GM23338 (cell line): ENCODE measurements at regions not wholly inside any gene's neighbourhood (a gene's known extent, or its start where the extent isn't known, plus 50 kb on each side); places are given as distances from the start of the nearest gene placed in this dataset.

ENCODE experiments used
- ATAC-seq: fragments of 200-7000 bp; cut with Tn5 transposase; 3 replicates; pipeline ENCODE4 v1.9.1; 2020
- DNase-seq: peaks from one replicate; pipeline ENCODE4 v3.0.0-alpha.2; 2015; ENCODE audit warnings: low spot score
- H2AFZ ChIP-seq: fragments of 200-600 bp; sonication (generic); 2 replicates; pipeline ENCODE4 v1.8.0; 2016; ENCODE audit warnings: antibody characterized with exemption, mild to moderate bottlenecking, moderate library complexity
- H3F3A ChIP-seq: fragments of 200-600 bp; sonication (generic); replicated peaks from 2 replicates; pipeline ENCODE4 v1.8.0; 2017; ENCODE audit warnings: antibody characterized with exemption, mixed run types, low read depth
- H3K27ac ChIP-seq: fragments of 200-600 bp; sonication (generic); 2 replicates; pipeline ENCODE4 v1.6.1; 2016; ENCODE audit warnings: low read depth
- H3K27me3 ChIP-seq: fragments of 200-600 bp; sonication (generic); 2 replicates; pipeline ENCODE4 v1.8.0; 2016; ENCODE audit warnings: mild to moderate bottlenecking, mixed run types, moderate library complexity; ENCODE audit not compliant: insufficient read depth
- H3K36me3 ChIP-seq: fragments of 200-600 bp; sonication (generic); 2 replicates; pipeline ENCODE4 v1.8.0; 2016; ENCODE audit warnings: mild to moderate bottlenecking; ENCODE audit not compliant: insufficient read depth
- H3K4me1 ChIP-seq: fragments of 200-600 bp; sonication (generic); 2 replicates; pipeline ENCODE4 v1.8.0; 2016; ENCODE audit warnings: mild to moderate bottlenecking, moderate library complexity; ENCODE audit not compliant: insufficient read depth
- H3K4me2 ChIP-seq: fragments of 200-600 bp; sonication (generic); 2 replicates; pipeline ENCODE4 v1.7.1; 2017; ENCODE audit warnings: mixed run types
- H3K4me3 ChIP-seq: fragments of 200-600 bp; sonication (generic); 2 replicates; pipeline ENCODE4 v1.6.1; 2016; ENCODE audit warnings: mixed run types
- H3K79me2 ChIP-seq: fragments of 200-600 bp; sonication (generic); replicated peaks from 2 replicates; pipeline ENCODE4 v1.8.0; 2017; ENCODE audit warnings: mild to moderate bottlenecking; ENCODE audit not compliant: insufficient read depth
- H3K9me2 ChIP-seq: fragments of 200-600 bp; sonication (generic); 2 replicates; pipeline ENCODE4 v1.8.0; 2017; ENCODE audit not compliant: insufficient read depth
- H4K20me1 ChIP-seq: fragments of 200-600 bp; sonication (generic); replicated peaks from 2 replicates; pipeline ENCODE4 v1.8.0; 2017; ENCODE audit warnings: mild to moderate bottlenecking; ENCODE audit not compliant: insufficient read depth
- H3K27ac Mint-ChIP-seq: 2 replicates; pipeline ENCODE4 v1.8.0; 2020; ENCODE audit warnings: inconsistent platforms, mild to moderate bottlenecking, moderate library complexity, mixed read lengths
- H3K27me3 Mint-ChIP-seq: 3 replicates; pipeline ENCODE4 v1.8.0; 2022; ENCODE audit warnings: low read depth, mild to moderate bottlenecking, moderate library complexity, mixed read lengths, inconsistent platforms; ENCODE audit not compliant: insufficient read depth, poor library complexity
- H3K36me3 Mint-ChIP-seq: 3 replicates; pipeline ENCODE4 v1.8.0; 2021; ENCODE audit warnings: low read depth, mild to moderate bottlenecking, inconsistent platforms, moderate library complexity, mixed read lengths
- H3K4me1 Mint-ChIP-seq: 3 replicates; pipeline ENCODE4 v1.8.0; 2020; ENCODE audit warnings: mild to moderate bottlenecking, inconsistent platforms, mixed read lengths
- H3K4me3 Mint-ChIP-seq: 3 replicates; pipeline ENCODE4 v1.8.0; 2021; ENCODE audit warnings: moderate library complexity, mild to moderate bottlenecking, inconsistent platforms, mixed read lengths
- H3K9me3 Mint-ChIP-seq: 3 replicates; pipeline ENCODE4 v1.8.0; 2020; ENCODE audit warnings: moderate library complexity, mild to moderate bottlenecking, inconsistent platforms, mixed read lengths
- CREB1 ChIP-seq: fragments of 250-450 bp; sonication (Bioruptor Pico); IDR thresholded peaks from 2 replicates; pipeline ENCODE4 v1.5.0; 2020; ENCODE audit warnings: low read depth, mild to moderate bottlenecking, moderate library complexity
- CTCF ChIP-seq, 2 experiments: fragments of 200-600 bp in 1 of 2; sonication (generic) in 1 of 2; conservative IDR thresholded peaks; 2 replicates each; pipeline versions ENCODE4 v1.5.1 to v1.6.1; 2016 to 2017; ENCODE audit warnings: antibody characterized with exemption in 2 of 2, low read depth in 2 of 2, mild to moderate bottlenecking in 2 of 2, moderate library complexity in 1 of 2
- ETS1 ChIP-seq: IDR thresholded peaks from 2 replicates; pipeline ENCODE4 v1.6.1; 2016; ENCODE audit warnings: antibody characterized with exemption
- EZH2 ChIP-seq: fragments of 200-600 bp; sonication (generic); IDR thresholded peaks from one replicate; pipeline ENCODE4 v1.8.0; 2017; ENCODE audit warnings: antibody characterized with exemption, mild to moderate bottlenecking, low read depth; ENCODE audit not compliant: unreplicated experiment
- EZH2phosphoT487 ChIP-seq: fragments of 200-600 bp; sonication (generic); IDR thresholded peaks from one replicate; pipeline ENCODE4 v1.8.1; 2018; ENCODE audit warnings: antibody characterized with exemption; ENCODE audit not compliant: unreplicated experiment
- NANOG ChIP-seq: IDR thresholded peaks from 2 replicates; pipeline ENCODE4 v1.6.1; 2016; ENCODE audit warnings: antibody characterized with exemption, borderline replicate concordance
- POLR2AphosphoS5 ChIP-seq: IDR thresholded peaks from 2 replicates; pipeline ENCODE4 v1.6.1; 2016; ENCODE audit warnings: antibody characterized with exemption, low read depth
- ZNF114 ChIP-seq: fragments of 250-450 bp; sonication (Bioruptor Pico); IDR thresholded peaks from 2 replicates; pipeline ENCODE4 v1.5.0; 2020; ENCODE audit warnings: mild to moderate bottlenecking, moderate library complexity
- ZNF331 ChIP-seq: fragments of 250-450 bp; sonication (Bioruptor Pico); IDR thresholded peaks from 2 replicates; pipeline ENCODE4 v1.5.0; 2020; ENCODE audit warnings: low read depth, mild to moderate bottlenecking, moderate library complexity
- TF ChIP-seq, protein P1 (sequence below): IDR thresholded peaks from one replicate; pipeline ENCODE4 v1.6.1; 2018; ENCODE audit warnings: antibody characterized with exemption; ENCODE audit not compliant: unreplicated experiment

- no peak for TF ChIP-seq CTCF (conservative IDR thresholded peaks at IDR 0.05; ENCODE audit: low read depth in 2 of 2)
- TF ChIP-seq, protein P1, sequence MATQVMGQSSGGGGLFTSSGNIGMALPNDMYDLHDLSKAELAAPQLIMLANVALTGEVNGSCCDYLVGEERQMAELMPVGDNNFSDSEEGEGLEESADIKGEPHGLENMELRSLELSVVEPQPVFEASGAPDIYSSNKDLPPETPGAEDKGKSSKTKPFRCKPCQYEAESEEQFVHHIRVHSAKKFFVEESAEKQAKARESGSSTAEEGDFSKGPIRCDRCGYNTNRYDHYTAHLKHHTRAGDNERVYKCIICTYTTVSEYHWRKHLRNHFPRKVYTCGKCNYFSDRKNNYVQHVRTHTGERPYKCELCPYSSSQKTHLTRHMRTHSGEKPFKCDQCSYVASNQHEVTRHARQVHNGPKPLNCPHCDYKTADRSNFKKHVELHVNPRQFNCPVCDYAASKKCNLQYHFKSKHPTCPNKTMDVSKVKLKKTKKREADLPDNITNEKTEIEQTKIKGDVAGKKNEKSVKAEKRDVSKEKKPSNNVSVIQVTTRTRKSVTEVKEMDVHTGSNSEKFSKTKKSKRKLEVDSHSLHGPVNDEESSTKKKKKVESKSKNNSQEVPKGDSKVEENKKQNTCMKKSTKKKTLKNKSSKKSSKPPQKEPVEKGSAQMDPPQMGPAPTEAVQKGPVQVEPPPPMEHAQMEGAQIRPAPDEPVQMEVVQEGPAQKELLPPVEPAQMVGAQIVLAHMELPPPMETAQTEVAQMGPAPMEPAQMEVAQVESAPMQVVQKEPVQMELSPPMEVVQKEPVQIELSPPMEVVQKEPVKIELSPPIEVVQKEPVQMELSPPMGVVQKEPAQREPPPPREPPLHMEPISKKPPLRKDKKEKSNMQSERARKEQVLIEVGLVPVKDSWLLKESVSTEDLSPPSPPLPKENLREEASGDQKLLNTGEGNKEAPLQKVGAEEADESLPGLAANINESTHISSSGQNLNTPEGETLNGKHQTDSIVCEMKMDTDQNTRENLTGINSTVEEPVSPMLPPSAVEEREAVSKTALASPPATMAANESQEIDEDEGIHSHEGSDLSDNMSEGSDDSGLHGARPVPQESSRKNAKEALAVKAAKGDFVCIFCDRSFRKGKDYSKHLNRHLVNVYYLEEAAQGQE, result no peak
- TF ChIP-seq ZNF331 (CRISPR knock-in tag), result no peak
- TF ChIP-seq NANOG, result no peak
Observed at GRCh38 chr7:108838198-108838597, 268.5 kb downstream of the DNAJB9 start (continued).

- H3K4me1 Mint-ChIP-seq, result no peaks in the 10 kb centered on the region
- peaks cover 1% of the 10 kb centered on the region for H3K27me3 Mint-ChIP-seq
- Histone ChIP-seq H4K20me1 (no peaks in the 10 kb centered on the region), H2AFZ (no peak overlapping the region), H3K4me3 (no peak overlapping the region), H3K4me1 (no peaks in the 10 kb centered on the region), H3K79me2 (no peaks in the 10 kb centered on the region), H3K4me2 (no peak overlapping the region), H3F3A (no peaks in the 10 kb centered on the region), H3K27me3 (no peaks in the 10 kb centered on the region), H3K9me2 (no peaks in the 10 kb centered on the region), H3K36me3 (no peaks in the 10 kb centered on the region), H3K27ac (no peak overlapping the region)
- no peak overlapping the region for H3K27ac Mint-ChIP-seq
- H3K9me3 Mint-ChIP-seq, result peaks cover 5% of the 10 kb centered on the region; the same call in 2 of the 3 replicates
- no peak overlapping the region for H3K4me3 Mint-ChIP-seq
- ATAC-seq, result no peak
- no peak for DNase-seq
- H3K36me3 Mint-ChIP-seq, result no peaks in the 10 kb centered on the region; the same call in 2 of the 3 replicates
- TF ChIP-seq ZNF114 (CRISPR knock-in tag) (no peak), NANOG (no peak), CTCF (conservative IDR thresholded peaks at IDR 0.05; ENCODE audit: low read depth in 2 of 2) (no peak), ETS1 (no peak), EZH2phosphoT487 (no peak), ZNF331 (CRISPR knock-in tag) (no peak), POLR2AphosphoS5 (no peak), CREB1 (no peak), EZH2 (no peak)
- TF ChIP-seq, protein P1, result no peak
Observed at GRCh38 chr7:108839076-108839475, 269.4 kb downstream of the DNAJB9 start.
